GM18502 (cell line): ENCODE measurements at regions not wholly inside any gene's neighbourhood (a gene's known extent, or its start where the extent isn't known, plus 50 kb on each side); places are given as distances from the start of the nearest gene placed in this dataset.
"Not testable (repeated sequence)": the region's sequence is repeated elsewhere in the genome, so short reads cannot be mapped to it uniquely, and the experiment has no call there.

ENCODE experiments used
- ATAC-seq: cut with Tn5 transposase; IDR thresholded peaks from one replicate; pipeline ENCODE4 v1.9.1; 2021; ENCODE audit warnings: mild to moderate bottlenecking; ENCODE audit not compliant: unreplicated experiment, poor library complexity

- ATAC-seq = no peak
Observed at GRCh38 chr7:54342458-54342857, 199.7 kb upstream of the VSTM2A start.

GRCh38 chr7:54343511-54343910 is 198.7 kb upstream of the VSTM2A start:
- no peak for ATAC-seq

GRCh38 chr7:54345746-54346145 is 196.4 kb upstream of the VSTM2A start:
- ATAC-seq = no peak

GRCh38 chr7:54349229-54349628 is 192.9 kb upstream of the VSTM2A start:
- ATAC-seq = no peak

- ATAC-seq = no peak
Observed at GRCh38 chr7:54354436-54354835, 187.7 kb upstream of the VSTM2A start.

GRCh38 chr7:54355842-54356241 is 186.3 kb upstream of the VSTM2A start:
- no peak for ATAC-seq

GRCh38 chr7:54360075-54360840 is 181.9 kb upstream of the VSTM2A start:
- no peak for ATAC-seq

- ATAC-seq = no peak
Observed at GRCh38 chr7:54390565-54390964, 151.6 kb upstream of the VSTM2A start.

- no peak for ATAC-seq
Observed at GRCh38 chr7:54392935-54393334, 149.2 kb upstream of the VSTM2A start.

GRCh38 chr7:54394834-54395233 is 147.3 kb upstream of the VSTM2A start:
- peak; percentile 39 for ATAC-seq

- no peak for ATAC-seq
Observed at GRCh38 chr7:54397836-54398612, 144.2 kb upstream of the VSTM2A start.

GRCh38 chr7:54398863-54399262 is 143.3 kb upstream of the VSTM2A start:
- ATAC-seq = no peak

GRCh38 chr7:54409917-54410316 is 132.3 kb upstream of the VSTM2A start:
- ATAC-seq = no peak

GRCh38 chr7:54416678-54417077 is 125.5 kb upstream of the VSTM2A start:
- no peak for ATAC-seq

- ATAC-seq = no peak
Observed at GRCh38 chr7:54419209-54419608, 123.0 kb upstream of the VSTM2A start.

GRCh38 chr7:54426406-54426805 is 115.8 kb upstream of the VSTM2A start:
- ATAC-seq = no peak

GRCh38 chr7:54429111-54429510 is 113.1 kb upstream of the VSTM2A start:
- no peak for ATAC-seq

- no peak for ATAC-seq
Observed at GRCh38 chr7:54439391-54439790, 102.8 kb upstream of the VSTM2A start.

GRCh38 chr7:54444046-54444686 is 98.0 kb upstream of the VSTM2A start:
- not testable (repeated sequence) for ATAC-seq

GRCh38 chr7:54453168-54453567 is 89.0 kb upstream of the VSTM2A start:
- not testable (repeated sequence) for ATAC-seq

GRCh38 chr7:54454700-54455099 is 87.5 kb upstream of the VSTM2A start:
- not testable (repeated sequence) for ATAC-seq
